ENCODE measurements at regions not wholly inside any gene's neighbourhood (a gene's known extent, or its start where the extent isn't known, plus 50 kb on each side); places are given as distances from the start of the nearest gene placed in this dataset.

DNA sequence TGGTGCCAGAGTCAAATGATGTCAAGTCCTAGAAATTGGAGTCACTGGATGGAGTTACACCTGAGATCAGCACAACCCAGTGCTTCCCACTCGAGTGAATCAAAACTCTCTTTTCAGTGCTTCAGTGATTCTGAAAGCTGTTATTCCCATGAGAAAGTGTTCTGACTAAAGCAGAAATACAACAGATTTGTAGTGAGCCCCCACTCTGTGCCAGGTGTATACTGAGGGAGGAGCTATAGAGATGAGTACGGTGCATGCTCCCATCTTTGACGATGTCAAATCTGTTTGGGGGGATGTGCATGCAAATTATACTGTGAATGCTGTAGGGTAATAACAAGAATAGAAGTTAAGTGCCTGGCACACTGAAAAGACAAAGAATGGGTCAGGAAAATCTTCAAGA, 330.2 kb downstream of the HS3ST1 start:
- intact Hi-C loops (cut with micrococcal nuclease), result no loop called here

More for the DNA sequence above, 330.2 kb downstream of the HS3ST1 start:
- Histone ChIP-seq H4K20me1 (ENCODE audit: insufficient read depth) (no peaks in the 10 kb centered on the region), H3K9me2 (ENCODE audit: insufficient read depth) (no peaks in the 10 kb centered on the region), H2AFZ (ENCODE audit: low read depth, low read length, poor library complexity, severe bottlenecking) (no peak overlapping the region), H3K4me1 (ENCODE audit: control insufficient read depth in 1 of 2, insufficient read depth in 2 of 2, low read length in 2 of 2) (no peaks in the 10 kb centered on the region), H3K36me3 (ENCODE audit: control insufficient read depth in 1 of 2, insufficient read depth in 2 of 2, low read length in 2 of 2) (no peaks in the 10 kb centered on the region), H3K27ac (ENCODE audit: low read depth, low read length) (no peak overlapping the region), H3K4me2 (ENCODE audit: low read length) (no peak overlapping the region), H3K27me3 (ENCODE audit: insufficient read depth, low read length) (no peaks in the 10 kb centered on the region), H3K9ac (ENCODE audit: low read length) (no peak overlapping the region), H3K4me3 (replicated peaks in 1 of 2; ENCODE audit: low read depth in 1 of 2, low read length in 2 of 2) (no peak overlapping the region), H3K9me3 (ENCODE audit: control insufficient read depth in 1 of 2, insufficient read depth in 1 of 2, low read depth in 1 of 2, low read length in 2 of 2) (no peaks in the 10 kb centered on the region), H3K79me2 (ENCODE audit: insufficient read depth, low read length) (no peaks in the 10 kb centered on the region)
- no peak for DNase-seq (ENCODE audit: low read depth, low spot score)
- no TSS peak for BruUV-seq (replicated peaks)
- ChIA-PET RAD21 (ENCODE audit: low non-redundant PET in 1 of 2, low total read pairs in 2 of 2, uncharacterized antibody in 2 of 2, unreplicated experiment in 2 of 2) (no interaction called here), POLR2A (no interaction called here), CTCF (no interaction called here)
- no peak for ATAC-seq
- no peak for TF ChIP-seq EZH2 (IDR thresholded peaks at IDR 0.05)
- TF ChIP-seq TCF7L2 (IDR thresholded peaks at IDR 0.05; ENCODE audit: borderline replicate concordance, extremely low read depth, insufficient read depth, insufficient read length), result no peak
- TF ChIP-seq CEBPB (IDR thresholded peaks at IDR 0.05; ENCODE audit: low read depth), result no peak
- no peak for TF ChIP-seq JUND (IDR thresholded peaks at IDR 0.05)
- no peak for TF ChIP-seq POLR2A (IDR thresholded peaks at IDR 0.05; ENCODE audit: borderline replicate concordance, extremely low read depth, insufficient read depth, insufficient read length)
- TF ChIP-seq RAD21 (IDR thresholded peaks at IDR 0.05; ENCODE audit: low read depth), result no peak
- TF ChIP-seq ZNF274 (IDR thresholded peaks at IDR 0.05; ENCODE audit: low read depth, low read length), result no peak
- no peak for TF ChIP-seq SRF (IDR thresholded peaks at IDR 0.05; ENCODE audit: low read depth)
- no peak for TF ChIP-seq SIN3A (IDR thresholded peaks at IDR 0.05; ENCODE audit: low read depth)
- TF ChIP-seq YY1 (IDR thresholded peaks at IDR 0.05; ENCODE audit: extremely low read depth, insufficient replicate concordance, low read depth, low read length), result no peak
- TF ChIP-seq, protein P1, sequence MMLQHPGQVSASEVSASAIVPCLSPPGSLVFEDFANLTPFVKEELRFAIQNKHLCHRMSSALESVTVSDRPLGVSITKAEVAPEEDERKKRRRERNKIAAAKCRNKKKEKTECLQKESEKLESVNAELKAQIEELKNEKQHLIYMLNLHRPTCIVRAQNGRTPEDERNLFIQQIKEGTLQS (IDR thresholded peaks at IDR 0.05), result no peak
- TF ChIP-seq ELF1 (IDR thresholded peaks at IDR 0.05; ENCODE audit: borderline replicate concordance, low read depth), result no peak
- TF ChIP-seq CBX3 (IDR thresholded peaks at IDR 0.05; ENCODE audit: low read depth), result no peak
- no peak for TF ChIP-seq ZFX (IDR thresholded peaks at IDR 0.05)
- TF ChIP-seq, protein P2, sequence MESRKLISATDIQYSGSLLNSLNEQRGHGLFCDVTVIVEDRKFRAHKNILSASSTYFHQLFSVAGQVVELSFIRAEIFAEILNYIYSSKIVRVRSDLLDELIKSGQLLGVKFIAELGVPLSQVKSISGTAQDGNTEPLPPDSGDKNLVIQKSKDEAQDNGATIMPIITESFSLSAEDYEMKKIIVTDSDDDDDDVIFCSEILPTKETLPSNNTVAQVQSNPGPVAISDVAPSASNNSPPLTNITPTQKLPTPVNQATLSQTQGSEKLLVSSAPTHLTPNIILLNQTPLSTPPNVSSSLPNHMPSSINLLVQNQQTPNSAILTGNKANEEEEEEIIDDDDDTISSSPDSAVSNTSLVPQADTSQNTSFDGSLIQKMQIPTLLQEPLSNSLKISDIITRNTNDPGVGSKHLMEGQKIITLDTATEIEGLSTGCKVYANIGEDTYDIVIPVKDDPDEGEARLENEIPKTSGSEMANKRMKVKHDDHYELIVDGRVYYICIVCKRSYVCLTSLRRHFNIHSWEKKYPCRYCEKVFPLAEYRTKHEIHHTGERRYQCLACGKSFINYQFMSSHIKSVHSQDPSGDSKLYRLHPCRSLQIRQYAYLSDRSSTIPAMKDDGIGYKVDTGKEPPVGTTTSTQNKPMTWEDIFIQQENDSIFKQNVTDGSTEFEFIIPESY (IDR thresholded peaks at IDR 0.05; ENCODE audit: extremely low read depth, insufficient replicate concordance, low read length), result no peak
- TF ChIP-seq EZH2phosphoT487 (IDR thresholded peaks at IDR 0.05; ENCODE audit: borderline replicate concordance), result no peak
